SK-N-SH (cell line): ENCODE measurements at regions not wholly inside any gene's neighbourhood (a gene's known extent, or its start where the extent isn't known, plus 50 kb on each side); places are given as distances from the start of the nearest gene placed in this dataset.

Source experiments
- CTCF ChIA-PET: fragments of 300-600, 350-600 bp; formaldehyde crosslinking; extraction: SDS; loops from one replicate; lab custom pipeline; 2021; lab: Yijun Ruan, JAX
- POLR2A ChIA-PET: fragments of 350-600 bp; sonication (Branson Sonifier 250); formaldehyde crosslinking; extraction: SDS; loops from one replicate; lab custom pipeline; 2020; ENCODE audit warnings: antibody characterized with exemption, inconsistent platforms; lab: Yijun Ruan, JAX
- DNase-seq: peaks from one replicate; pipeline ENCODE4 v3.0.0; 2012
- H2AFZ ChIP-seq: fragments of 200-600 bp; sonication (generic); 2 replicates; pipeline ENCODE4 v1.8.1; 2016; ENCODE audit warnings: antibody characterized with exemption, mild to moderate bottlenecking, low read depth
- H3F3A ChIP-seq: fragments of 200-600 bp; sonication (generic); replicated peaks from 2 replicates; pipeline ENCODE3; 2016; ENCODE audit warnings: antibody characterized with exemption, mild to moderate bottlenecking; ENCODE audit not compliant: insufficient read depth
- H3K27ac ChIP-seq, 2 experiments: fragments of 200-500 bp in 1 of 2; fragments of 200-600 bp in 1 of 2; sonication (Bioruptor generic) in 1 of 2; sonication (generic), shearing (Covaris generic) in 1 of 2; 2 replicates each; pipeline versions ENCODE4 v1.5.1 to v1.6.1; 2014 to 2016; ENCODE audit warnings: low read depth in 2 of 2, inconsistent platforms in 1 of 2, low read length in 1 of 2, mild to moderate bottlenecking in 1 of 2, mixed read lengths in 1 of 2
- H3K27me3 ChIP-seq: fragments of 200-600 bp; sonication (generic), shearing (Covaris generic); 2 replicates; pipeline ENCODE4 v1.6.1; 2016; ENCODE audit warnings: mixed run types; ENCODE audit not compliant: insufficient read depth
- H3K36me3 ChIP-seq, 2 experiments: fragments of 200-500 bp in 1 of 2; fragments of 200-600 bp in 1 of 2; sonication (Bioruptor generic) in 1 of 2; sonication (generic) in 1 of 2; replicated peaks in 1 of 2; 2 replicates each; pipeline versions ENCODE3 to v1.5.1; 2014 to 2016; ENCODE audit warnings: low read length in 1 of 2, mild to moderate bottlenecking in 1 of 2; ENCODE audit not compliant: insufficient read depth in 2 of 2, control insufficient read depth in 1 of 2
- H3K4me1 ChIP-seq, 2 experiments: fragments of 200-500 bp in 1 of 2; fragments of 200-600 bp in 1 of 2; sonication (Bioruptor generic) in 1 of 2; sonication (generic), shearing (Covaris generic) in 1 of 2; 2 replicates each; pipeline versions ENCODE4 v1.5.1 to v1.6.1; 2014 to 2016; ENCODE audit warnings: low read depth in 1 of 2, low read length in 1 of 2, mixed run types in 1 of 2; ENCODE audit not compliant: insufficient read depth in 2 of 2, control insufficient read depth in 1 of 2
- H3K4me2 ChIP-seq: fragments of 200-600 bp; sonication (generic), shearing (Covaris generic); 2 replicates; pipeline ENCODE4 v1.6.1; 2017; ENCODE audit warnings: mixed run types
- H3K4me3 ChIP-seq, 2 experiments: fragments of 200-500 bp in 1 of 2; fragments of 200-600 bp in 1 of 2; sonication (Bioruptor generic) in 1 of 2; sonication (generic), shearing (Covaris generic) in 1 of 2; 2 replicates each; pipeline versions ENCODE4 v1.5.1 to v1.8.1; 2014 to 2016; ENCODE audit warnings: low read depth in 2 of 2, inconsistent platforms in 1 of 2, low read length in 1 of 2, mild to moderate bottlenecking in 1 of 2, mixed read lengths in 1 of 2, moderate library complexity in 1 of 2
- H3K79me2 ChIP-seq: fragments of 200-600 bp; sonication (generic); 2 replicates; pipeline ENCODE4 v1.8.1; 2017; ENCODE audit warnings: mild to moderate bottlenecking; ENCODE audit not compliant: insufficient read depth
- H3K9ac ChIP-seq: fragments of 200-600 bp; sonication (generic); 2 replicates; pipeline ENCODE4 v1.6.1; 2017; ENCODE audit warnings: mixed run types
- H3K9me2 ChIP-seq: fragments of 200-600 bp; sonication (generic); 2 replicates; pipeline ENCODE4 v1.6.1; 2017; ENCODE audit warnings: mixed run types
- H3K9me3 ChIP-seq: fragments of 200-600 bp; sonication (generic); 2 replicates; pipeline ENCODE4 v1.6.1; 2017; ENCODE audit warnings: mixed run types, mild to moderate bottlenecking, moderate library complexity
- H4K20me1 ChIP-seq: fragments of 200-600 bp; sonication (generic); 2 replicates; pipeline ENCODE4 v1.6.1; 2017; ENCODE audit warnings: mild to moderate bottlenecking, mixed run types; ENCODE audit not compliant: insufficient read depth
- CTCF ChIP-seq: fragments of 200-600 bp; sonication (generic); IDR thresholded peaks from 2 replicates; pipeline ENCODE4 v1.6.1; 2017; ENCODE audit warnings: antibody characterized with exemption, mild to moderate bottlenecking, moderate library complexity
- ELF1 ChIP-seq: IDR thresholded peaks from 2 replicates; pipeline ENCODE4 v1.4.0; 2012
- EP300 ChIP-seq, 2 experiments: IDR thresholded peaks; 2 replicates each; pipeline versions ENCODE4 v1.4.0 to v1.6.1; 2012; ENCODE audit warnings: borderline replicate concordance in 1 of 2, low read depth in 1 of 2, low read length in 1 of 2
- FOSL2 ChIP-seq: IDR thresholded peaks from 2 replicates; pipeline ENCODE4 v1.4.0; 2012; ENCODE audit warnings: low read depth, mild to moderate bottlenecking, moderate library complexity, borderline replicate concordance
- GABPA ChIP-seq: IDR thresholded peaks from 2 replicates; pipeline ENCODE4 v1.4.0; 2012; ENCODE audit warnings: low read depth, mild to moderate bottlenecking
- IRF3 ChIP-seq: fragments of 150-350 bp; IDR thresholded peaks from 2 replicates; pipeline ENCODE4 v1.6.1; 2016; ENCODE audit warnings: mild to moderate bottlenecking, low read depth, low read length
- MAX ChIP-seq: IDR thresholded peaks from 2 replicates; pipeline ENCODE4 v1.4.0; 2012; ENCODE audit warnings: low read depth
- MEF2A ChIP-seq: IDR thresholded peaks from 2 replicates; pipeline ENCODE4 v1.4.0; 2012; ENCODE audit warnings: low read depth, borderline replicate concordance
- MXI1 ChIP-seq: IDR thresholded peaks from 2 replicates; pipeline ENCODE4 v1.6.1; 2012; ENCODE audit warnings: mild to moderate bottlenecking, low read depth, low read length, improper control_type of control experiment
- NFIC ChIP-seq: IDR thresholded peaks from 2 replicates; pipeline ENCODE4 v1.4.0; 2012; ENCODE audit warnings: borderline replicate concordance
- PBX3 ChIP-seq: IDR thresholded peaks from 2 replicates; pipeline ENCODE4; 2012
- RAD21 ChIP-seq: IDR thresholded peaks from 2 replicates; pipeline ENCODE4 v1.6.1; 2012; ENCODE audit warnings: mild to moderate bottlenecking, low read length
- RCOR1 ChIP-seq: fragments of 150-350 bp; IDR thresholded peaks from 2 replicates; pipeline ENCODE4 v1.6.1; 2017; ENCODE audit warnings: antibody characterized with exemption, low read length
- REST ChIP-seq: IDR thresholded peaks from 2 replicates; pipeline ENCODE4 v1.6.1; 2012; ENCODE audit warnings: mild to moderate bottlenecking, low read depth, low read length, moderate library complexity
- RFX5 ChIP-seq: IDR thresholded peaks from 2 replicates; pipeline ENCODE4 v1.6.1; 2012; ENCODE audit warnings: mild to moderate bottlenecking, improper control_type of control experiment, low read length
- SIN3A ChIP-seq: IDR thresholded peaks from 2 replicates; pipeline ENCODE4 v1.6.1; 2012; ENCODE audit warnings: low read depth, mild to moderate bottlenecking, low read length, moderate library complexity, borderline replicate concordance
- SMC3 ChIP-seq: IDR thresholded peaks from 2 replicates; pipeline ENCODE4 v1.6.1; 2012; ENCODE audit warnings: low read depth, low read length, improper control_type of control experiment
- USF2 ChIP-seq: fragments of 150-350 bp; IDR thresholded peaks from 2 replicates; pipeline ENCODE4 v1.6.1; 2017; ENCODE audit warnings: antibody characterized with exemption, low read length, low read depth, borderline replicate concordance
- YY1 ChIP-seq: IDR thresholded peaks from 2 replicates; pipeline ENCODE4 v1.4.0; 2012; ENCODE audit warnings: low read depth, mild to moderate bottlenecking
- ZBTB33 ChIP-seq: IDR thresholded peaks from 2 replicates; pipeline ENCODE4 v1.4.0; 2012; ENCODE audit warnings: low read depth, borderline replicate concordance
- WGBS: methylation state at CpG from one replicate; pipeline ENCODE4 v1.1.6; 2017; ENCODE audit warnings: low lambda C conversion rate; 5-methylcytosine and 5-hydroxymethylcytosine counted together

- WGBS: 57% methylated on average over 3 of the region's 3 CpGs
- Histone ChIP-seq H3K9me3 (no peaks in the 10 kb centered on the region), H2AFZ (no peak overlapping the region), H3K9me2 (no peaks in the 10 kb centered on the region), H3K4me1 (no peaks in the 10 kb centered on the region), H3K27me3 (no peaks in the 10 kb centered on the region), H3K4me2 (no peak overlapping the region), H3K4me3 (no peak overlapping the region), H3K27ac (no peak overlapping the region), H4K20me1 (no peaks in the 10 kb centered on the region), H3K79me2 (no peaks in the 10 kb centered on the region), H3F3A (no peaks in the 10 kb centered on the region), H3K36me3 (no peaks in the 10 kb centered on the region), H3K9ac (no peak overlapping the region)
- DNase-seq: no peak
- CTCF ChIA-PET: interaction anchor here (0.6 kb wide), 1 partner anchor 834 kb away, joined by 3 read pairs; no protein-coding TSS in a partner anchor
- TF ChIP-seq SMC3: no peak
- TF ChIP-seq RFX5: no peak
- no peak for TF ChIP-seq CTCF
- TF ChIP-seq MAX: no peak
- TF ChIP-seq RCOR1: no peak
- TF ChIP-seq IRF3: no peak
- TF ChIP-seq FOSL2: no peak
- no peak for TF ChIP-seq PBX3
- no peak for TF ChIP-seq SIN3A
- no peak for TF ChIP-seq RAD21
- TF ChIP-seq ELF1: no peak
- TF ChIP-seq EP300 (IDR thresholded peaks at IDR 0.05; ENCODE audit: borderline replicate concordance in 1 of 2, low read depth in 1 of 2, low read length in 1 of 2): no peak
- TF ChIP-seq GABPA: no peak
- no peak for TF ChIP-seq ZBTB33
- TF ChIP-seq MEF2A: no peak
- TF ChIP-seq YY1: no peak
- TF ChIP-seq USF2: no peak
- TF ChIP-seq REST: no peak
- TF ChIP-seq NFIC: no peak
- TF ChIP-seq MXI1: no peak
- POLR2A ChIA-PET: no interaction called here
Observed at GRCh38 chr10:10663622-10664021, 354.1 kb upstream of the CELF2 start.
